Cardiac muscle cell (in vitro differentiated cells and primary cell): ENCODE measurements at regions not wholly inside any gene's neighbourhood (a gene's known extent, or its start where the extent isn't known, plus 50 kb on each side); places are given as distances from the start of the nearest gene placed in this dataset.

Experiments used
- DNase-seq, 2 donors: peaks; one replicate each; pipeline versions ENCODE4 v3.0.0 to v3.0.0-alpha.2; 2010 to 2017; ENCODE audit warnings: low read depth in 1 of 2, low spot score in 1 of 2
- H3K27ac ChIP-seq: fragments of 200-600 bp; sonication (generic); 2 replicates; pipeline ENCODE4 v1.5.1; 2016
- H3K27me3 ChIP-seq: fragments of 200-600 bp; sonication (generic); 2 replicates; pipeline ENCODE4 v1.6.0; 2016; ENCODE audit warnings: control low read depth
- H3K36me3 ChIP-seq: fragments of 200-600 bp; sonication (generic); 2 replicates; pipeline ENCODE4 v1.5.1; 2016; ENCODE audit warnings: control low read depth
- H3K4me1 ChIP-seq: fragments of 200-600 bp; sonication (generic); 2 replicates; pipeline ENCODE4 v1.8.1; 2017; ENCODE audit warnings: low read depth, mild to moderate bottlenecking, mixed run types
- H3K4me3 ChIP-seq: fragments of 200-600 bp; sonication (generic); 2 replicates; pipeline ENCODE4 v1.5.1; 2016; ENCODE audit warnings: mild to moderate bottlenecking
- H3K9me3 ChIP-seq: fragments of 200-600 bp; sonication (generic); 2 replicates; pipeline ENCODE4 v1.5.1; 2017; ENCODE audit warnings: low read depth, mild to moderate bottlenecking, control low read depth
- CTCF ChIP-seq: IDR thresholded peaks from 2 replicates; pipeline ENCODE4 v1.5.1; 2012; ENCODE audit warnings: low read depth, mild to moderate bottlenecking, low read length

DNA sequence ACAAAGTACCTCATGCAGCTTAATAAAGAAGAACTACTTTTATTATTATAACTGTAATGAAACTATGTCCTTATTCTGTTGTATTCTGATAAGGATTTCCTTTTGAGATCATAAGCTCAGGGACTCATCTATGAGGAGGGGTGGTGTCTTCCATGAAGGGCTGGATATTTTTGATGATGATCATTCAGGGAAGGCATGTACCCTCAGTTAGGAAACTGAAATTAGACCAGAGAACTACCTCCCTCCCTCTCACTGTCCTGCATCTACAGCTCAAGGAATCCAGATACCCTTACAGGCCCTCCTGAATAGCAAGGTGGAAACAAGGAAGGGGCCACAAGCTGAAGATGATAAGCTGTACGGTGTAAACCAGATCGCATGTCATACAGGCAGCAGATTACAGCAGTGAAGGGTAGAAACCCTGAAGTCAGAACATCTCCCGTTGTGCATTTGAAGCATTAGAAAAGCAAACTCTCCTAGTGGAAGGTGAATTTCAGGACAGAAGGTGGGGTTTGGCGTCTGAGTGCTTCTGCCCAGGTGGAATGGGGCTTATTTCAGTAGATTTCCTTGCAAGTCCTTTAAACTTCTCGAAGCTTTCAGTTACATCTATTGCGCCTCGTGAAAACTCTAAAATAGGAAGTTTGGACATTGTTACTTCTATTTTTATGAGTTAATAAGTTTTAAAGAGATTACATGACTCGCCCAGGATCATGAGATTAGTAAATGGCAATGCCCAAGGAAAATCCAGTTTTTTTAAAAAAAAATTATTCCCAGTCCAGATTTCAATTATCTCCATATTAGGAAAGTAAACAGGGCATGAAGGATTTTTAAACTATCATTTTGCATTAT is 101.1 kb upstream of the HNRNPU start:
- Histone ChIP-seq H3K9me3 (no peaks in the 10 kb centered on the region), H3K4me1 (peaks cover 46% of the 10 kb centered on the region), H3K36me3 (no peaks in the 10 kb centered on the region), H3K27ac (no peak overlapping the region), H3K27me3 (no peaks in the 10 kb centered on the region), H3K4me3 (no peak overlapping the region)
- TF ChIP-seq CTCF: no peak
- no peak for DNase-seq

DNA sequence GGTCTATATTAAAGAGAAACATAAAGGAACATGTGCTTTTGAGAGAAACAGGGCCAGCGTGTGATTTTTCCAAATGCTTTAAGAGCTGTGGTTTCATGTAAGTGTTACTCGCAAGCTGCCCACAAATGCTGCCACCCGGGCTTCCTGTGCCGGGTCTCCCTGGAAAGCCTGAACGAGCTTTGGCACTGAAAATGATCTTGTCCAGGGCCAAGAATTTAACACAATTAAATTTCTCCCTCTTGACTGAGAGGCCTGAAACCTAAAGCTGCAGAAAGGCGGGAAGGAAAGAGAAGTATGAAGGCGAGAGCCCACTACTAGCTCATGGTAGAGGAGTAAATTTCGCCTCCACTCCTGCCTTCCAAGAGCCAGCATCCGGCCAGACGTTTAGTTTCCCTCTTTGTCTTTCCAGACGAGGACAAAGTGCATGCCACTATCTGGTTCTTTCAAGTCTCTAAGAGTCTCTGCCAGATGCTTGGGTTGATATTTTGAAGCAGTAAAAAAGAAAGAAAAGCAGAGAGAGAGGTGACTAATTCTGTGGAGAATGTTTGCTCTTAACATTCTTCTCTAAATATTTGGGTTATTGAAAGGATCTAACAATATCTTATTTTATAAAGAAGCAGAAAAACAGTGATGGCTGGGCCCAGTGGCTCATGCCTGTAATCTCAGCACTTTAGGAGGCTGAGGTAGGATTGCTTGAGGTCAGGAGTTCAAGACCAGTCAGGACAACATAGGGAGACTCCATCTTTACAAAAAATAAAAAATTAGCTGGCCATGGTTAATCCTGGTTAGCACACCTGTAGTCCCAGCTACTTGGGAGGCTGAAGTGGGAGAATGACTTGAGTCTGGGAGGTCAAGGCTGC is 100.0 kb upstream of the HNRNPU start:
- Histone ChIP-seq H3K4me1 (peaks cover 49% of the 10 kb centered on the region), H3K27me3 (no peaks in the 10 kb centered on the region), H3K36me3 (no peaks in the 10 kb centered on the region), H3K9me3 (no peaks in the 10 kb centered on the region), H3K27ac (peak overlapping the region; percentile 76), H3K4me3 (no peak overlapping the region)
- peak; percentile 52 to 80 for DNase-seq
- TF ChIP-seq CTCF: no peak

DNA sequence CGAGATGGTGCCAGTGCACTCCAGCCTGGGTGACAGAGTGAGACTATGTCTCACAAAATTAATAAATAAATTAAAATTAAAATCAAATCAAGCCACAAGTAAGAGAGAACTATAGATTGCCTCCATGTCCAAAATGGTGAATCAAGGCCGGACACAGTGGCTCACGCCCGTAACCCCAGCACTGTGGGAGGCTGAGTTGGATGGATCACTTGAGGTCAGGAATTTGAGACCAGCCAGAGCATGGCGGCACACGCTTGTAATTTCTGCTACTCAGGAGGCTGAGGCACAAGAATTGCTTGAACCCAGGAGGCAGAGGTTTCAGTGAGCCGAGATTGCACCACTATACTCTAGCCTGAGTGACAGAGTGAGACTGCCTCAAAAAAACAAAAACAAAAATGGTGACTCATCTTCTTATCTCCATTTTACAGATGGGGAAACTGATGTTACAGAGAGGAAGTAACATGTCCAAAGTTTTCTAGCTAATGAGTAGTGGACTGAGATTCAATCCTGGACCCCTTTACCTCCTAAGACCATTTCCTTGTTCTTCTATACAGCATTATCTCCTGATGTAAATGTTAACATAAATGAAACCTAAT is 99.0 kb upstream of the HNRNPU start:
- peak in 1 of 2 donors; percentile 34 for DNase-seq
- Histone ChIP-seq H3K4me3 (no peak overlapping the region), H3K36me3 (no peaks in the 10 kb centered on the region), H3K9me3 (no peaks in the 10 kb centered on the region), H3K27ac (no peak overlapping the region), H3K4me1 (peaks cover 40% of the 10 kb centered on the region), H3K27me3 (no peaks in the 10 kb centered on the region)
- no peak for TF ChIP-seq CTCF

DNA sequence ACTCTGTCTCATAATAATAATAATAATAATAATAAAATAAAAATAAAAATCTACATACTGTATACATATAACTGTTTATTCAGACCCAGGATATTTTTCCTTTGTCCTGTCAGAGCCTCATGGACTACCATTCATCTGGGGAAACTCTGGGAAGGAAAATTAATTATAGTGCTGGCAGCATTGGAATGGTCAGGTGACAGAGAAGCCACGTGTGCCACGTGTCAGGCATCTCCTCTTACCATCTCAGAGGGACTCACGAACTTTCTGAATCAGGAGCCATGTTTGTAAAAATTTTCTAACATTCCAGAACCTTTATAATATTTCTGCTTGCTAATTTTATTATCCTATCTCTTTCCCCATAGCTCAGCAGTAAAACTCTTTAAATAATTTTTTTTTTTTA is 97.8 kb upstream of the HNRNPU start:
- peaks cover 38% of the 10 kb centered on the region for H3K4me1 ChIP-seq
- H3K4me3 ChIP-seq: no peak overlapping the region
- H3K36me3 ChIP-seq: no peaks in the 10 kb centered on the region
- no peak for DNase-seq
- H3K27ac ChIP-seq: no peak overlapping the region
- no peak for TF ChIP-seq CTCF
- no peaks in the 10 kb centered on the region for H3K9me3 ChIP-seq
- no peaks in the 10 kb centered on the region for H3K27me3 ChIP-seq

- Histone ChIP-seq H3K27ac (peak overlapping the region; percentile 75), H3K9me3 (no peaks in the 10 kb centered on the region), H3K27me3 (no peaks in the 10 kb centered on the region), H3K4me3 (no peak overlapping the region), H3K36me3 (no peaks in the 10 kb centered on the region), H3K4me1 (peaks cover 40% of the 10 kb centered on the region)
- TF ChIP-seq CTCF: no peak
- DNase-seq: peak in 1 of 2 donors; percentile 47
Measured at GRCh38 chr1:244960904-244961303, 96.6 kb upstream of the HNRNPU start.
